ENCODE measurements at regions not wholly inside any gene's neighbourhood (a gene's known extent, or its start where the extent isn't known, plus 50 kb on each side); places are given as distances from the start of the nearest gene placed in this dataset.

GRCh38 chr5:163612358-163613149 lies 107.1 kb downstream of the MAT2B start:
- TF ChIP-seq ZFP30 (CRISPR knock-in tag; IDR thresholded peaks at IDR 0.05), result no peak
- no peak for TF ChIP-seq SNAI2 (CRISPR knock-in tag; IDR thresholded peaks at IDR 0.05)
- TF ChIP-seq POU6F1 (CRISPR knock-in tag; IDR thresholded peaks at IDR 0.05; ENCODE audit: borderline replicate concordance, low read depth), result no peak
- TF ChIP-seq OSR1 (CRISPR knock-in tag; IDR thresholded peaks at IDR 0.05), result no peak
- no peak for TF ChIP-seq ZNF565 (CRISPR knock-in tag; conservative IDR thresholded peaks at IDR 0.05; ENCODE audit: low read depth)
- TF ChIP-seq RARB (CRISPR knock-in tag; IDR thresholded peaks at IDR 0.05), result no peak
- no peak for TF ChIP-seq CREB5 (CRISPR knock-in tag; IDR thresholded peaks at IDR 0.05; ENCODE audit: low read depth)
- no peak for TF ChIP-seq ZFP3 (CRISPR knock-in tag; IDR thresholded peaks at IDR 0.05)
- no peak for TF ChIP-seq CSDC2 (CRISPR knock-in tag; IDR thresholded peaks at IDR 0.05)
- no peak for TF ChIP-seq CSRNP3 (CRISPR knock-in tag; IDR thresholded peaks at IDR 0.05)

Measured in SK-N-SH treated with all-trans-retinoic acid at 6 μM for 48 hours (cell line).